IMR-90 (cell line): ENCODE measurements at regions not wholly inside any gene's neighbourhood (a gene's known extent, or its start where the extent isn't known, plus 50 kb on each side); places are given as distances from the start of the nearest gene placed in this dataset.
"Not testable (repeated sequence)": the region's sequence is repeated elsewhere in the genome, so short reads cannot be mapped to it uniquely, and the experiment has no call there.

Source experiments
- ATAC-seq: fragments of 200-7000 bp; cut with Tn5 transposase; 2 replicates; pipeline ENCODE4 v1.9.1; 2020; ENCODE audit warnings: low read depth, mild to moderate bottlenecking, moderate library complexity
- BruUV-seq: library from RNA; stranded (reverse); fragments of 400-500 nt; replicated peaks from 2 replicates; lab custom pipeline; 2021; lab: Mats Ljungman, UMichigan
- CTCF ChIA-PET: fragments of 300-600 bp; formaldehyde crosslinking; extraction: SDS; loops from one replicate; lab custom pipeline; 2021; ENCODE audit warnings: antibody characterized with exemption; lab: Yijun Ruan, JAX
- POLR2A ChIA-PET: fragments of 300-600 bp; sonication (Branson Sonifier 250); formaldehyde crosslinking; loops from one replicate; lab custom pipeline; 2022; ENCODE audit warnings: antibody characterized with exemption; ENCODE audit not compliant: unreplicated experiment; lab: Charles Lee
- DNase-seq: peaks from one replicate; pipeline ENCODE4 v3.0.0; 2013
- H2AFZ ChIP-seq: replicated peaks from 2 replicates; pipeline ENCODE3; 2013; ENCODE audit warnings: low read length, mild to moderate bottlenecking; ENCODE audit not compliant: poor library complexity
- H2AK5ac ChIP-seq: 2 replicates; pipeline ENCODE4 v1.6.1; 2013; ENCODE audit warnings: low read depth, low read length, inconsistent platforms
- H2AK9ac ChIP-seq: replicated peaks from 2 replicates; pipeline ENCODE3; 2013; ENCODE audit warnings: mild to moderate bottlenecking, low read depth, low read length, moderate library complexity; ENCODE audit not compliant: poor library complexity
- H2BK120ac ChIP-seq: 2 replicates; pipeline ENCODE4 v1.6.1; 2013; ENCODE audit warnings: low read depth, low read length, inconsistent platforms
- H2BK15ac ChIP-seq: 3 replicates; pipeline ENCODE4 v1.6.1; 2013; ENCODE audit warnings: low read depth, low read length, inconsistent platforms
- H2BK20ac ChIP-seq: 2 replicates; pipeline ENCODE4 v1.6.1; 2013; ENCODE audit warnings: low read depth, mild to moderate bottlenecking, inconsistent platforms, low read length, moderate library complexity
- H2BK5ac ChIP-seq: 2 replicates; pipeline ENCODE4 v1.6.1; 2013; ENCODE audit warnings: mild to moderate bottlenecking, low read depth, low read length, inconsistent platforms; ENCODE audit not compliant: poor library complexity, severe bottlenecking
- H3K14ac ChIP-seq: replicated peaks from 2 replicates; pipeline ENCODE4 v1.6.1; 2013; ENCODE audit warnings: low read depth, low read length, inconsistent platforms
- H3K18ac ChIP-seq: 2 replicates; pipeline ENCODE4 v1.6.1; 2013; ENCODE audit warnings: low read depth, low read length, control low read depth
- H3K23ac ChIP-seq: 2 replicates; pipeline ENCODE4 v1.6.1; 2013; ENCODE audit warnings: low read depth, low read length, inconsistent platforms
- H3K27ac ChIP-seq: 2 replicates; pipeline ENCODE4 v1.5.1; 2013; ENCODE audit warnings: mild to moderate bottlenecking, control low read depth, low read length; ENCODE audit not compliant: insufficient read depth
- H3K27me3 ChIP-seq: 2 replicates; pipeline ENCODE4 v1.6.1; 2013; ENCODE audit warnings: low read length; ENCODE audit not compliant: control insufficient read depth, insufficient read depth
- H3K36me3 ChIP-seq: 2 replicates; pipeline ENCODE4 v1.6.1; 2013; ENCODE audit warnings: low read length, mixed read lengths; ENCODE audit not compliant: control insufficient read depth, insufficient read depth
- H3K4ac ChIP-seq: 2 replicates; pipeline ENCODE4 v1.6.1; 2013; ENCODE audit warnings: low read depth, low read length, inconsistent platforms
- H3K4me1 ChIP-seq: 2 replicates; pipeline ENCODE4 v1.6.1; 2013; ENCODE audit warnings: low read length, mixed read lengths; ENCODE audit not compliant: control insufficient read depth, insufficient read depth
- H3K4me2 ChIP-seq: 2 replicates; pipeline ENCODE4 v1.6.1; 2013; ENCODE audit warnings: low read depth, mild to moderate bottlenecking, control low read depth, low read length, moderate library complexity
- H3K4me3 ChIP-seq: 2 replicates; pipeline ENCODE4 v1.5.1; 2013; ENCODE audit warnings: low read depth, mild to moderate bottlenecking, control low read depth, low read length, moderate library complexity; ENCODE audit not compliant: insufficient read depth
- H3K56ac ChIP-seq: 2 replicates; pipeline ENCODE4 v1.6.1; 2013; ENCODE audit warnings: low read length, inconsistent platforms; ENCODE audit not compliant: insufficient read depth; ENCODE audit errors: extremely low read depth
- H3K79me1 ChIP-seq, 2 experiments: 2 replicates each; pipeline ENCODE4 v1.6.1; 2013; ENCODE audit warnings: low read length in 2 of 2, inconsistent platforms in 1 of 2, low read depth in 1 of 2
- H3K9ac ChIP-seq: 2 replicates; pipeline ENCODE4 v1.6.1; 2013; ENCODE audit warnings: low read depth, low read length, control low read depth
- H3K9me1 ChIP-seq: 2 replicates; pipeline ENCODE4 v1.6.1; 2013; ENCODE audit warnings: low read length, inconsistent platforms; ENCODE audit not compliant: insufficient read depth
- H3K9me3 ChIP-seq: 2 replicates; pipeline ENCODE4 v1.6.1; 2013; ENCODE audit warnings: low read length; ENCODE audit not compliant: control insufficient read depth, insufficient read depth
- H4K20me1 ChIP-seq: 2 replicates; pipeline ENCODE4 v1.6.1; 2013; ENCODE audit warnings: low read length, inconsistent platforms; ENCODE audit not compliant: insufficient read depth
- H4K5ac ChIP-seq: 2 replicates; pipeline ENCODE4 v1.6.1; 2013; ENCODE audit warnings: mild to moderate bottlenecking, low read depth, low read length, control low read depth
- H4K8ac ChIP-seq, 2 experiments: 2 replicates each; pipeline ENCODE4 v1.6.1; 2013; ENCODE audit warnings: low read depth in 2 of 2, low read length in 2 of 2, control low read depth in 1 of 2, inconsistent platforms in 1 of 2
- H4K91ac ChIP-seq: 2 replicates; pipeline ENCODE4 v1.6.1; 2013; ENCODE audit warnings: low read depth, low read length, inconsistent platforms; ENCODE audit not compliant: insufficient read depth
- WGBS, 2 experiments: methylation state at CpG; one replicate each; pipeline versions ENCODE4 v1.1.5 to v1.1.7; 2013; ENCODE audit warnings: missing lambda C conversion rate in 2 of 2; ENCODE audit not compliant: insufficient read length in 1 of 2; ENCODE audit errors: extremely low coverage in 2 of 2; 5-methylcytosine and 5-hydroxymethylcytosine counted together
- dilution Hi-C: fragments of 300-500 bp; cut with HindIII; formaldehyde crosslinking; loops from one replicate; pipeline ENCODE4 v1.14.3; 2018; ENCODE audit warnings: low sequenced_read_pairs; ENCODE audit not compliant: unreplicated experiment
- in situ Hi-C: fragments of 300-500 bp; cut with MboI; formaldehyde crosslinking; loops from 3 replicates; pipeline ENCODE4 v1.14.3; 2019; ENCODE audit warnings: low sequenced_read_pairs, inconsistent platforms, mixed read lengths
- intact Hi-C: fragments of 100-400 bp; cut with micrococcal nuclease; formaldehyde crosslinking; loops from 2 replicates; pipeline ENCODE4 v1.10.0; 2022

DNA sequence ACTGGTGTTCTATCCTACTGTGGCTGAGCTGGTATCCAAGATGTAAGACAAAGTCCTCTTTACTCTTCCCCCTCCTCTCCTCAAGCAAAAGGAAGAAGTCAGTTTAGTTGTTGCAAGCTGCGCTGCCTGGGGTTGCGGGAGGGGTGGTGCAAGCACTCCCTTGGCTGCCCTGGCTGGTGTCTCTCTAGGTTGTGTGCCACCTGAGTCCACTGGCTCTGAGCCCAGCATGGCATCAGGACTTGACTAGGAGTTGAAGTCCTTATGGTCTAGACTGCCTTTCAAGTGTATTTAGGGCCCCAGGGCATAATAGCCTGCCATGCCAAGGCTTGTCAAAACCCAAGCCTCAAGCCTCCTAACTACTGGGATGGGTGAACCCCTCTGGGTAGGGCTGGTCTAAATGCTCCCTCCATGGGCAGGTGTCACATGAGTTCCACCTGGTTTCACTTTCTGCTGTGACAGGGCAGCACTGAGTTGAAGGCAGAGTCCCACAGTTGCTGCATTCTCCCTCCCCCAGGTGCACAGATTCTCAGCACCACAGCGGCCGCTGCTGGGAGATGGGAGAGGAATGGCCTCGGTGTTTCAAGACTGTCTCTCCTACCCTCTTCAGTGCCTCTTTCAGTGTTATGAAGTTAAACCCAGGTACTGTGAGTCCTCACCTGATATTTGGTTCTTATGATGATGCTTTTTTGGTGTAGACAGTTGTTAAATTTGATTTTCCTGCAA is 62.5 kb upstream of the CHRNB4 start:
- in situ Hi-C loops, H3K56ac ChIP-seq, H4K20me1 ChIP-seq, H3K23ac ChIP-seq, H2BK5ac ChIP-seq, H3K4ac ChIP-seq, H4K8ac ChIP-seq, H3K79me1 ChIP-seq, H2BK15ac ChIP-seq, H4K91ac ChIP-seq, H2BK120ac ChIP-seq, BruUV-seq, dilution Hi-C loops, H3K4me1 ChIP-seq, H2BK20ac ChIP-seq, H3K27ac ChIP-seq, H2AK5ac ChIP-seq, H3K9me3 ChIP-seq, DNase-seq, H3K4me2 ChIP-seq, H3K9ac ChIP-seq, H4K5ac ChIP-seq, H3K9me1 ChIP-seq, H3K36me3 ChIP-seq, H3K27me3 ChIP-seq, POLR2A ChIA-PET, H3K4me3 ChIP-seq, ATAC-seq, H2AK9ac ChIP-seq, H3K18ac ChIP-seq, H3K14ac ChIP-seq, H2AFZ ChIP-seq, CTCF ChIA-PET: not testable (repeated sequence)
- WGBS, 2 experiments: no CpG with 5 or more reads among the region's 5 CpGs
- intact Hi-C loops: loop anchor here (10.0 kb wide), 1 partner anchor 199 kb away; the partner anchor contains the start of gene HYKK
